NCI-H345 treated with DMSO at 0.1 percent for 48 hours (cell line): ENCODE measurements at regions not wholly inside any gene's neighbourhood (a gene's known extent, or its start where the extent isn't known, plus 50 kb on each side); places are given as distances from the start of the nearest gene placed in this dataset.

Experiments used
- DNase-seq: peaks from one replicate; lab custom pipeline; 2025; ENCODE audit not compliant: unreplicated experiment; lab: John Stamatoyannopoulos, UW

- no peak for DNase-seq
These were observed 81.8 kb upstream of the KITLG start for GRCh38 chr12:88662093-88662492.

- DNase-seq, result no peak
These were observed 77.7 kb upstream of the KITLG start for GRCh38 chr12:88658009-88658408.

GRCh38 chr12:88650715-88651114 is 70.4 kb upstream of the KITLG start:
- DNase-seq, result no peak

GRCh38 chr12:88648625-88649024 is 68.4 kb upstream of the KITLG start:
- no peak for DNase-seq

GRCh38 chr12:88646824-88647223 is 66.6 kb upstream of the KITLG start:
- no peak for DNase-seq

- no peak for DNase-seq
These were observed 65.5 kb upstream of the KITLG start for GRCh38 chr12:88645816-88646215.

GRCh38 chr12:88644946-88645702 is 64.9 kb upstream of the KITLG start:
- DNase-seq, result no peak

GRCh38 chr12:88643685-88644084 is 63.4 kb upstream of the KITLG start:
- DNase-seq, result no peak

GRCh38 chr12:88642675-88643431 is 62.6 kb upstream of the KITLG start:
- no peak for DNase-seq

- DNase-seq, result no peak
These were observed 58.9 kb upstream of the KITLG start for GRCh38 chr12:88638966-88639760.

- DNase-seq, result no peak
These were observed 58.1 kb upstream of the KITLG start for GRCh38 chr12:88638388-88638787.

- no peak for DNase-seq
These were observed 53.7 kb upstream of the KITLG start for GRCh38 chr12:88634008-88634407.

GRCh38 chr12:88633312-88633711 is 53.0 kb upstream of the KITLG start:
- no peak for DNase-seq

GRCh38 chr12:88630561-88630960 is 50.3 kb upstream of the KITLG start:
- DNase-seq, result no peak
